Activated effector memory CD4-positive, alpha-beta T cell treated with Interleukin-2 at 50 U/mL for 16 hours (primary cell): ENCODE measurements at regions not wholly inside any gene's neighbourhood (a gene's known extent, or its start where the extent isn't known, plus 50 kb on each side); places are given as distances from the start of the nearest gene placed in this dataset.
"Not testable (repeated sequence)": the region's sequence is repeated elsewhere in the genome, so short reads cannot be mapped to it uniquely, and the experiment has no call there.

Source experiments
- DNase-seq: peaks from one replicate; pipeline ENCODE4 v3.0.0-alpha.2; 2020

- DNase-seq = no peak
Observed at GRCh38 chr2:7609974-7610373, 692.8 kb downstream of the RNF144A start.

GRCh38 chr2:7611750-7612149 is 694.5 kb downstream of the RNF144A start:
- DNase-seq = no peak

GRCh38 chr2:7612969-7613368 is 695.8 kb downstream of the RNF144A start:
- DNase-seq = no peak

GRCh38 chr2:7613831-7614230 is 696.6 kb downstream of the RNF144A start:
- DNase-seq = no peak

- no peak for DNase-seq
Observed at GRCh38 chr2:7618031-7618430, 700.8 kb downstream of the RNF144A start.

GRCh38 chr2:7619203-7619970 is 702.2 kb downstream of the RNF144A start:
- DNase-seq = no peak

GRCh38 chr2:7620255-7620654 is 703.0 kb downstream of the RNF144A start:
- no peak for DNase-seq

- DNase-seq = no peak
Observed at GRCh38 chr2:7621018-7621814, 704.0 kb downstream of the RNF144A start.

GRCh38 chr2:7625392-7626138 is 708.4 kb downstream of the RNF144A start:
- DNase-seq = no peak

GRCh38 chr2:7626139-7626537 is 708.9 kb downstream of the RNF144A start:
- no peak for DNase-seq

GRCh38 chr2:7627583-7627982 is 710.4 kb downstream of the RNF144A start:
- DNase-seq = no peak

- no peak for DNase-seq
Observed at GRCh38 chr2:7632420-7632819, 715.2 kb downstream of the RNF144A start.

- DNase-seq = no peak
Observed at GRCh38 chr2:7633566-7634153, 716.4 kb downstream of the RNF144A start.

GRCh38 chr2:7634409-7634808 is 717.2 kb downstream of the RNF144A start:
- DNase-seq = no peak

- DNase-seq = no peak
Observed at GRCh38 chr2:7639476-7639875, 722.3 kb downstream of the RNF144A start.

GRCh38 chr2:7641272-7641671 is 724.1 kb downstream of the RNF144A start:
- not testable (repeated sequence) for DNase-seq

- DNase-seq = no peak
Observed at GRCh38 chr2:7646024-7646423, 728.8 kb downstream of the RNF144A start.

- DNase-seq = no peak
Observed at GRCh38 chr2:7646661-7647060, 729.4 kb downstream of the RNF144A start.

GRCh38 chr2:7648221-7648795 is 731.1 kb downstream of the RNF144A start:
- DNase-seq = no peak

- DNase-seq = no peak
Observed at GRCh38 chr2:7649461-7650228, 732.4 kb downstream of the RNF144A start.

- DNase-seq = no peak
Observed at GRCh38 chr2:7653617-7654016, 736.4 kb downstream of the RNF144A start.

- no peak for DNase-seq
Observed at GRCh38 chr2:7655629-7656028, 738.4 kb downstream of the RNF144A start.
